T-helper 1 cell treated with Interleukin-12 subunit alpha and Interleukin-12 subunit beta and Interleukin-4 antibody, amounts not matched to agents 30 μg/mL and 1 μg/mL, for 36 hours (primary cell): ENCODE measurements at regions not wholly inside any gene's neighbourhood (a gene's known extent, or its start where the extent isn't known, plus 50 kb on each side); places are given as distances from the start of the nearest gene placed in this dataset.

Source experiments
- H3K27ac Mint-ChIP-seq: one replicate; pipeline ENCODE4 v1.8.0; 2021; ENCODE audit warnings: mild to moderate bottlenecking, mixed read lengths
- H3K27me3 Mint-ChIP-seq: one replicate; pipeline ENCODE4 v1.8.0; 2021; ENCODE audit warnings: low read depth, mixed read lengths
- H3K36me3 Mint-ChIP-seq: one replicate; pipeline ENCODE4 v1.8.0; 2021; ENCODE audit warnings: low read depth, mixed read lengths
- H3K4me1 Mint-ChIP-seq: one replicate; pipeline ENCODE4 v1.8.0; 2021; ENCODE audit warnings: low read depth, mixed read lengths
- H3K4me3 Mint-ChIP-seq: one replicate; pipeline ENCODE4 v1.8.0; 2021; ENCODE audit warnings: mild to moderate bottlenecking, moderate library complexity, mixed read lengths
- H3K9me3 Mint-ChIP-seq: one replicate; pipeline ENCODE4 v1.8.0; 2021; ENCODE audit warnings: mixed read lengths

GRCh38 chr17:71227841-71228240 is 893.0 kb upstream of the SOX9 start:
- no peak overlapping the region for H3K4me3 Mint-ChIP-seq
- H3K27me3 Mint-ChIP-seq = no peaks in the 10 kb centered on the region
- peaks cover 13% of the 10 kb centered on the region for H3K9me3 Mint-ChIP-seq
- H3K4me1 Mint-ChIP-seq = no peaks in the 10 kb centered on the region
- no peak overlapping the region for H3K27ac Mint-ChIP-seq
- no peaks in the 10 kb centered on the region for H3K36me3 Mint-ChIP-seq

DNA sequence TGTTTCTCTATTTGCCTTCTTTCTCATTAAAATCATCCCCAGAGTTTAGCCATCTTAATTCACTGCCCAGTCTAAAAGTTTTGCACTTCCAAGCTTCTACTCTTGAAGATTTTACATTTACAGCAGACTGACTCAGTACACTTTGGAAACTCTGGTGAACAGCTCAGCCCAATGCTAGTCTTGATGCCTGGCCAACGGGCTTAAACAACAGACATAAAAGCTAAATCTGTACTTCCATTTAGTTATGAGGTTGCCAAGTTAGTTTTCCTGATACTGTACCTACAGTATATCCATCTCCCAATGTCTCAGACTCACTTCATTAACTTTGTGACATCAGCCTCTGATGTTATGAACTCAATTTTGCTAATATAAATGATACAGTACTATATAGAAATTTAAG is 891.8 kb upstream of the SOX9 start:
- Mint-ChIP-seq H3K4me1 (no peaks in the 10 kb centered on the region), H3K27me3 (no peaks in the 10 kb centered on the region), H3K4me3 (no peak overlapping the region), H3K36me3 (no peaks in the 10 kb centered on the region), H3K27ac (no peak overlapping the region), H3K9me3 (peaks cover 18% of the 10 kb centered on the region)

GRCh38 chr17:71232801-71233559 is 887.8 kb upstream of the SOX9 start:
- H3K27ac Mint-ChIP-seq = no peak overlapping the region
- H3K9me3 Mint-ChIP-seq = peaks cover 18% of the 10 kb centered on the region
- H3K4me3 Mint-ChIP-seq = no peak overlapping the region
- H3K36me3 Mint-ChIP-seq = no peaks in the 10 kb centered on the region
- H3K4me1 Mint-ChIP-seq = no peaks in the 10 kb centered on the region
- H3K27me3 Mint-ChIP-seq = no peaks in the 10 kb centered on the region

DNA sequence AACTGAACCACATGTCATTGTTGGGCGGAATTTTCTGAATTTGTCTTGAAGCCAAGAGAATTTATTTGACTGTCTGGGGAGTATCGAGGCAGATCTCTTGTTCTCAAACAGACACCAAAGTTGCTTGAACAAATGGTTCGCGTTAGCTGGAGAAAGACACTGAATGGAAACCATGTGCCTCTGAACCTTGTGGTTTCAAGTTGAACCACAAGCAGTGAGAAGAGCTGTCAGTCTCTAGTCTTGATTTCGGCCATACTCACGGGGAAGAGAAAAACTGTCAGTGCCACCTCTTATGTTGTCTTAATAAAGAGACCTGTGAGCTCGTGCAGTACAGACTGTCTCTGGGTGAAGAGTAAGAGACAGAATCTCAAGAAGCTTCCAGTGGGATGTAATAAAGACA is 886.5 kb upstream of the SOX9 start:
- Mint-ChIP-seq H3K36me3 (no peaks in the 10 kb centered on the region), H3K4me1 (no peaks in the 10 kb centered on the region), H3K27me3 (no peaks in the 10 kb centered on the region), H3K4me3 (no peak overlapping the region), H3K9me3 (peaks cover 18% of the 10 kb centered on the region), H3K27ac (no peak overlapping the region)

- Mint-ChIP-seq H3K36me3 (no peaks in the 10 kb centered on the region), H3K4me3 (no peak overlapping the region), H3K27ac (no peak overlapping the region), H3K4me1 (no peaks in the 10 kb centered on the region), H3K9me3 (peaks cover 3% of the 10 kb centered on the region), H3K27me3 (no peaks in the 10 kb centered on the region)
Observed at GRCh38 chr17:71237903-71238538, 882.8 kb upstream of the SOX9 start.

DNA sequence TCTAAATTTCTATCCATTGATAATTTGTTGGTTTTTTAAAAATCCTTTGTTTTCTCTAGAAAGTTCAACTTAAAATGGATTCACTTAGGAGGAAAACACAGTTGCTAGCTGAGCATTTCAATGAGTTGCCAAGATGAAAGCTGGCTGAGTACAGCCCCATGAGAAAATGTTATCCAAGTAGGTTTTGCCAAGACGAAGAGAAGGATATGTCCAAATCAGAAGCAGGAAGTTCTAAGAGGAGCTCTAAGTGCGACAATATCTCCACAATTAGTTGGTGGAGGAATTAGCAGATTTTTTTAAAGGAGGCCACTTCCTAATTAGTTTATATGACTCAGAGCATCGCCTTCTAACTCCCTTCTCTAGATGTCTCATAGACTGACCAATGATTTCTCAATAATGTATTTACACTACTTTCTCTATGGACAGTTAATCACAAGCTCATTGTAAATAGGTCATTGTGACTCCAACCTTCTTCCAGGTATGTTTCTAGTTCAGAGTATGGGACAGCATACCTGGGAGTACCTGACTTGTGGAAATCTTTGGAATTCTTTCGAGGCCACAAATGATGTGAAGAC is 873.3 kb upstream of the SOX9 start:
- peaks cover 15% of the 10 kb centered on the region for H3K9me3 Mint-ChIP-seq
- H3K27ac Mint-ChIP-seq = no peak overlapping the region
- no peaks in the 10 kb centered on the region for H3K4me1 Mint-ChIP-seq
- no peak overlapping the region for H3K4me3 Mint-ChIP-seq
- no peaks in the 10 kb centered on the region for H3K36me3 Mint-ChIP-seq
- no peaks in the 10 kb centered on the region for H3K27me3 Mint-ChIP-seq

GRCh38 chr17:71251276-71251675 is 869.5 kb upstream of the SOX9 start:
- H3K4me1 Mint-ChIP-seq = no peaks in the 10 kb centered on the region
- no peak overlapping the region for H3K27ac Mint-ChIP-seq
- H3K27me3 Mint-ChIP-seq = no peaks in the 10 kb centered on the region
- H3K36me3 Mint-ChIP-seq = no peaks in the 10 kb centered on the region
- H3K4me3 Mint-ChIP-seq = no peak overlapping the region
- H3K9me3 Mint-ChIP-seq = peaks cover 16% of the 10 kb centered on the region

- Mint-ChIP-seq H3K9me3 (peaks cover 14% of the 10 kb centered on the region), H3K36me3 (no peaks in the 10 kb centered on the region), H3K4me1 (no peaks in the 10 kb centered on the region), H3K4me3 (no peak overlapping the region), H3K27me3 (no peaks in the 10 kb centered on the region), H3K27ac (no peak overlapping the region)
Observed at GRCh38 chr17:71251951-71252350, 868.9 kb upstream of the SOX9 start.

DNA sequence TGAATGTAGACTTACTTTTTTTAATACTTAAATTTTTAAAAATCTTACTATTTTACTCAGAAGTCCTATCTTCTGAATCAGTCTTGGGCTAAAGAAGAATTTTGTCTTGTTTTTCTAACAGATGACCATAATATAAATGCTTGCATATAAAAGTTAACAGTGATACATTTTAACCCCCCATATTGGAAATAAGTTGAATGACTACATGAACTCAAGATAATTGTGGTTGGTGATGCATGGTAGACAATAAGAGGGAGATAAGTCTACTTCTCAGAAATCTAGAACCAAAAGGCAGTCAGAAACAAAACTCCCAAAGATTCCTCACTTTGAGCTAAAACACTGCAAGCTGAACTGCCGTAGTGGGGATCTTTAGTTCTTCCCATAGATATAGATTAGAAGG is 868.4 kb upstream of the SOX9 start:
- H3K4me3 Mint-ChIP-seq = no peak overlapping the region
- H3K27ac Mint-ChIP-seq = no peak overlapping the region
- no peaks in the 10 kb centered on the region for H3K4me1 Mint-ChIP-seq
- H3K36me3 Mint-ChIP-seq = no peaks in the 10 kb centered on the region
- no peaks in the 10 kb centered on the region for H3K27me3 Mint-ChIP-seq
- H3K9me3 Mint-ChIP-seq = peaks cover 11% of the 10 kb centered on the region

- Mint-ChIP-seq H3K27ac (no peak overlapping the region), H3K4me3 (no peak overlapping the region), H3K27me3 (no peaks in the 10 kb centered on the region), H3K9me3 (peaks cover 13% of the 10 kb centered on the region), H3K4me1 (no peaks in the 10 kb centered on the region), H3K36me3 (no peaks in the 10 kb centered on the region)
Observed at GRCh38 chr17:71257096-71257495, 863.7 kb upstream of the SOX9 start.

GRCh38 chr17:71260366-71260940 is 860.4 kb upstream of the SOX9 start:
- no peak overlapping the region for H3K27ac Mint-ChIP-seq
- no peak overlapping the region for H3K4me3 Mint-ChIP-seq
- peaks cover 24% of the 10 kb centered on the region for H3K9me3 Mint-ChIP-seq
- no peaks in the 10 kb centered on the region for H3K4me1 Mint-ChIP-seq
- H3K36me3 Mint-ChIP-seq = no peaks in the 10 kb centered on the region
- no peaks in the 10 kb centered on the region for H3K27me3 Mint-ChIP-seq

DNA sequence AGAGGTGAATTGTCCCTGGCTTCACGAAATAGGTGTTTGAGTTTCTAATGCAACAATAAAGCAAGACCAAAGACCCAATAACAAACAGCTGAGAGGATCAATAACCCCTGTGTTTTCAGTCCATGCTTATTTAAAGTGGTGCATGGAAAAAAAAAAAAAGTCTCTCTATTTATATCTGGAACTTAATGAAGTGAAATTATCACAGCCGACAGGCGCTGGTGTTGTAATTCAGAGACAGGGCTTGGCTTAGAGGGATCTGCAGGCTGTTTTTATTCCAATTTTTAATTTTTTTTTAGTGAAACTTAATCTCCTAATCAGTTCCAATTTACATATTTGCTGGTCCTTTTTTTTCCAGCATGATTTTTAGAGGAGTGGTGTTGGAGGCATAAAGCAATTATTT is 858.2 kb upstream of the SOX9 start:
- H3K4me3 Mint-ChIP-seq = no peak overlapping the region
- no peaks in the 10 kb centered on the region for H3K36me3 Mint-ChIP-seq
- no peaks in the 10 kb centered on the region for H3K4me1 Mint-ChIP-seq
- H3K27me3 Mint-ChIP-seq = no peaks in the 10 kb centered on the region
- H3K9me3 Mint-ChIP-seq = peaks cover 34% of the 10 kb centered on the region
- no peak overlapping the region for H3K27ac Mint-ChIP-seq

- peaks cover 45% of the 10 kb centered on the region for H3K9me3 Mint-ChIP-seq
- H3K27me3 Mint-ChIP-seq = no peaks in the 10 kb centered on the region
- H3K36me3 Mint-ChIP-seq = no peaks in the 10 kb centered on the region
- H3K27ac Mint-ChIP-seq = no peak overlapping the region
- H3K4me1 Mint-ChIP-seq = no peaks in the 10 kb centered on the region
- H3K4me3 Mint-ChIP-seq = no peak overlapping the region
Observed at GRCh38 chr17:71267668-71268067, 853.2 kb upstream of the SOX9 start.

- no peaks in the 10 kb centered on the region for H3K4me1 Mint-ChIP-seq
- peaks cover 41% of the 10 kb centered on the region for H3K9me3 Mint-ChIP-seq
Observed at GRCh38 chr17:71269201-71269600, 851.6 kb upstream of the SOX9 start.

GRCh38 chr17:71273441-71273840 is 847.4 kb upstream of the SOX9 start:
- H3K27me3 Mint-ChIP-seq = no peaks in the 10 kb centered on the region
- no peak overlapping the region for H3K4me3 Mint-ChIP-seq
- H3K9me3 Mint-ChIP-seq = peaks cover 32% of the 10 kb centered on the region
- H3K4me1 Mint-ChIP-seq = no peaks in the 10 kb centered on the region
- no peaks in the 10 kb centered on the region for H3K36me3 Mint-ChIP-seq
- H3K27ac Mint-ChIP-seq = no peak overlapping the region

More at GRCh38 chr17:71269201-71269600, 851.6 kb upstream of the SOX9 start:
- no peak overlapping the region for H3K4me3 Mint-ChIP-seq
- H3K27me3 Mint-ChIP-seq = no peaks in the 10 kb centered on the region
- no peaks in the 10 kb centered on the region for H3K36me3 Mint-ChIP-seq
- H3K27ac Mint-ChIP-seq = no peak overlapping the region
